ENCODE measurements at regions not wholly inside any gene's neighbourhood (a gene's known extent, or its start where the extent isn't known, plus 50 kb on each side); places are given as distances from the start of the nearest gene placed in this dataset.

DNA sequence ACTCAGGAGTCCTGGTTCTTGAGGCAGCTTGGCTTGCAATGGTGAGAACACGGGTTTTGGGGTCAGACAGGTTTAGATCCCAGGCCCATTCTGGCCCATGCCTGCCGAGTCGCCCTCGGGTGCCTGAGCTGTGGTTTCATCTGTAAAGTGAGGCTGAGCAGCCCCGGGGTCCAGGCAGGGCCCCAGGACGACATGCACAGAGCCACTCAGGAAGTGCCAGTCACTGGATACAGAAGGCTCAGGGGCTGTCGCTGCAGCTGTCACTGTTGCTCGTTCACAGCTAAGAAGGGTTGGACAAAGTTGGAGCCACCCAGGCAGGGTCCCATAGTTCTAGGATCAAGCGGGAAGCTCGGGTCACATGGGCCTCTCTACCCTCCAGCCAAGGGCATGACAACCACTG, 403.1 kb downstream of the BCL11B start:
- DNase-seq (ENCODE audit: low read depth): no peak

- peak; percentile 44 for DNase-seq (ENCODE audit: low read depth)
Observed at GRCh38 chr14:98871796-98872195, 400.2 kb downstream of the BCL11B start.

GRCh38 chr14:98877065-98877464, 394.9 kb downstream of the BCL11B start:
- no peak for DNase-seq (ENCODE audit: low read depth)

- DNase-seq (ENCODE audit: low read depth): no peak
Observed at GRCh38 chr14:98878282-98878681, 393.7 kb downstream of the BCL11B start.

- no peak for DNase-seq (ENCODE audit: low read depth)
Observed at GRCh38 chr14:98886982-98887381, 385.0 kb downstream of the BCL11B start.

- DNase-seq (ENCODE audit: low read depth): no peak
Observed at GRCh38 chr14:98888281-98888680, 383.7 kb downstream of the BCL11B start.

GRCh38 chr14:98888927-98889835, 382.8 kb downstream of the BCL11B start:
- no peak for DNase-seq (ENCODE audit: low read depth)

GRCh38 chr14:98889836-98890185, 382.2 kb downstream of the BCL11B start:
- DNase-seq (ENCODE audit: low read depth): no peak

DNA sequence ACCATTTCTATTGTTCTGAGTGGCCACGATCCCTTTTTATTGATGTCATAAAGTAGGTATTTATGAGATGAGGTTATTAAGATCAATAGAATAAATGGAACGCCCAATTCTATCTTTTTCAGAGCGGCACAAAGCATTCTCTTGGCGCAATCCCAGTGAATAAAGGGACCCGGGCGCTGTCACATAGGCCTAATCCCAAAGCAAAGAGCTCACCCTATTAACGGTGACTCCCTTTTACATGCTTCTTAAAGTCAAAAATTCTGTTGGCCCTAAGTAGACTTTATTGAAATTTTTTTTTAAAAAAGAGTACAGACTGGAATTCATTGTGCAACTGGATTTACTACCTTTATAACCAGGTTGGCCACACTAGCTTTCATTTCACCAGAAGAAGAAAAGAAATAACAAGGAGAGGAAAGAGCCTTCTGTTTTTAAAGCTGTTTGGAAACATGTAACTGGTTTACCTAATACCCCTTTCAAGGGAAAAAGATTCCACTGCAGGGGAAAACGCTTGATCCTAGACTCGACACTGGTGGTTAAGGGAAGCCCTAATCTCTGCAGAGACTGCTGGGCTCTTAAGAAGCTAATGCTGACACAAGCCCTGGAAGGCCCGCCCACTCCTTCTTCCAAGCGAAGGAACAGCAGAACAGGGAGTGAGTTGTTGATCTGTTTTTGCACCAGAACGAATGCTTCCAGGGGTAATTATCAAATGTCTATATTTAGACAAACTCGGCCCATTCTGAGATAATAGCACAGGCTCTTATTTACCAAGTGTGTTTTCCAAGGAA, 381.2 kb downstream of the BCL11B start:
- DNase-seq (ENCODE audit: low read depth): no peak

- DNase-seq (ENCODE audit: low read depth): no peak
Observed at GRCh38 chr14:98893675-98894074, 378.3 kb downstream of the BCL11B start.

- no peak for DNase-seq (ENCODE audit: low read depth)
Observed at GRCh38 chr14:98894600-98894999, 377.4 kb downstream of the BCL11B start.

- no peak for DNase-seq (ENCODE audit: low read depth)
Observed at GRCh38 chr14:98896449-98896848, 375.5 kb downstream of the BCL11B start.

DNA sequence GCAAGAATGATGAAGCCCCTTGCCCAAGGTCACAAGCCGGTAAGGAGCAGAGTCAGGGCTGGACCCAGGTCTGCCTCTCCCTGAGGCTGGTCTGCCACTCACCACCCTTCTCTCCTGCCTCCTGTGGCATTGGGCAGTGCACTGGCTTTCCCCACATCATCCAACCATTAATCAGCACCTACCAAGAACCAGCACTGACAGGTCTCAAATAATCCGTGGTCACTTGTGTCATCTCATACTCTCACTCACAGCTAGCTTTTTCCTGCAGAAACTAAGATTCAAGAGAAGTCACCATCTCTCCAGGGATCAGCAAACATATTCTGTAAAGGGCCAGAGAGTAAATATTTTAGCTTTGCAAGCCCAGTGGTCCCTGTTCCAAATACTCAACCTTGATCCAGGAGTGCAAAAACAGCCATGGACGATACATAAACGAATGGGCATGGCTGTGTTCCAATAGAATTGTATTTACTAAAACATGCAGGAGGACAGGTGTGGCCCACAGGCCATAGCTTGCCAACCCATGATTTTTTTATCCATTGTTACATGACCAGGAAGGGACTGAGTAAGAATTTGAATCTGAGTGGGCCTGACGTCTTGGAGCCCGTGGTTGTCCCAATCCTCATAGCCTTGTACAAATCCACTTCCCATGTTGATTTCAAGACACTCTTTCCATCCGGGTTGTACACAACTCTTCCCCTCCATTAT, 374.2 kb downstream of the BCL11B start:
- DNase-seq (ENCODE audit: low read depth): no peak

DNA sequence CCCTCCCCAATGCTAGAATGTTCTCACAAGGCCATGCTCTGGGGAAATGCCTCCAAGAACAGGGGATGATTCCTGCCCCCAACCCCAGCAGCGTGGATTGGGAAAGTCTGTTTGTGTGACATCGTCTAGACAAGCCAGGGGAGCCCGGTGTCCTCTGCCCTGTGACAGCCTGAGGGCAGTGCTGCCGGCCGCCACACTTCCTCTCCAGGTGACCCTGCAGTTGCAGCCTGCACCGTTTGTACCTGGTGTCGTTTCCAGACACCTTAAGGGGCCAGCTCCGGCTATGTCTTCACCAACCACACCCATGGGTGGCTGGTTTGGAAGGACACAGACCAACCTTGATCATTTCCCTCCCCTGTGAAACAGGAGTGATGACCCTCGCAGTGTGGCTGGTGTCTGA, 372.6 kb downstream of the BCL11B start:
- DNase-seq (ENCODE audit: low read depth): no peak

DNA sequence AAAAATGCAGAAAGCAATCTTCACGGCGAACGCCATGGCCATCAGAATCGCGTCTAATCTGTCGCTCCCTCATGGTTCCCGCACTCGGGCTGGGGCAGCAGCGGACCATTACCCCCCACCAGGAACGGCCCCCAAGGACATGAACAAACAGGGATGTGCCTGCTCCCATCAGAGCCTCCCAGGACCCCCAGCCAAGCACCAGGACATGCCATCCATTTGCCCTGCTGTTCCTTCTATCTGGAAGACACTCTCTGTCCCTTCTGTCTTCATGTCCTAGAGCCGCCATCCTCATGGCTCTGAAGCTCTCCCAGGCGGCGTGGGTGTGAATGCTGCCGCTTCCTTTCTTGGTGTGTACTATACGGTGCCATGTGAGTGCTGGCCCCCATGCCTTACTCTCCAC, 371.8 kb downstream of the BCL11B start:
- no peak for DNase-seq (ENCODE audit: low read depth)

GRCh38 chr14:98900798-98901197, 371.2 kb downstream of the BCL11B start:
- no peak for DNase-seq (ENCODE audit: low read depth)

DNA sequence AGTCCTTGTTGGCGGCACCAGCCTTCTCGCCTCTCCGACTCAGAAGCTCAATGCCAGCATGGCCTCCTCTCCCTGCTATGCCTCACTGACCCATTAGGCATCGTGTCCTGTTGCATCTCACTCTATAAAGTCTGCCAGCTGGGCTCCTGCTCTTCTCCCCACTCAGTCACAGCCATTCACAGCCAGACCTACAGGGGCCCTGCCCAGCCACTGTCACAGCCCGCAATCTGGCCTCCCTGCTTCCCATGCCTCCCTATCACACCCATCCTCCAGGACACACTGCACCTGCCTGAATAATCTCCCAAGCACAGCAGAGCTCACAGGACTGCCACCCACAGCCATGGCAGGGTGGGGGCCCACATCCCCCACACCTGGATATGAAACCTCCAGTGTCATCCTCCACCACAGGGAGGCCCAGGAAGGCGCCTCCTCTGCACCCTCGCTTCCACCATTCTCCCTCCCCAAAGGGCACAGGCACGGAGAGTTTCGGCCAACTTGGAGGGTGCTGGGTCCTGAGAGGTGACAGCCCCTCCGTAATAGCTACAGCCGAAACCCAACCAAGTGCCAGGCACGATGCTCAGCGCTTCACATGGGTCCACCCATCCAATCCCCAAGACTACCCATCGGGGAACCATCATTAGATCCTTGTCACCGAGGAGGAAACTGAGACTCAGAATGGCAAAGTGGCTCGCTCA, 370.3 kb downstream of the BCL11B start:
- no peak for DNase-seq (ENCODE audit: low read depth)

GRCh38 chr14:98903371-98903770, 368.6 kb downstream of the BCL11B start:
- no peak for DNase-seq (ENCODE audit: low read depth)

DNA sequence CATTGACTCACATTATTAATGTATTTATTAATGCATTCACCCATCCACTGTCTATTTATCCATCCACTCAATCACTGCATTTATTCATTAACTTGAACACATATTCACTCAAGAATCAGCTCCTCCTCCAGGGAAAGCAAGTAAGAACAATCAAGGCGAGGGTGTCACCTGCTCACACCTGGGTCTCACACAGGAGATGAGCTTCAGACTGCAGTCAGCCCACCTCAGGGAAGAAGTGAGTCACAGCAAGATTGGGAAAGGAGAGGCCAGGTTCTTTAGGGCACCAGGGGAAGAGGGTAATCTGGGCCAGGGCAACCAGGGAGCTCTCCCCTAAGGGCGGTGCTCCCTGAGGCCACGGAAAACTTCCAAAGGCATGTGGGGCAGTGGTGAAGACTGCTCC, 367.3 kb downstream of the BCL11B start:
- no peak for DNase-seq (ENCODE audit: low read depth)

GRCh38 chr14:98906123-98906995, 365.6 kb downstream of the BCL11B start:
- peak; percentile 73 for DNase-seq (ENCODE audit: low read depth)

GRCh38 chr14:98907271-98907670, 364.7 kb downstream of the BCL11B start:
- no peak for DNase-seq (ENCODE audit: low read depth)
